HK-2 (cell line): ENCODE measurements at regions not wholly inside any gene's neighbourhood (a gene's known extent, or its start where the extent isn't known, plus 50 kb on each side); places are given as distances from the start of the nearest gene placed in this dataset.

Experiments
- DNase-seq: peaks from one replicate; pipeline ENCODE4 v3.0.0-alpha.2; 2018; ENCODE audit not compliant: unreplicated experiment

- DNase-seq = no peak
These were observed 57.5 kb upstream of the EYA4 start for GRCh38 chr6:133183691-133184090.

GRCh38 chr6:133184798-133185372 lies 56.3 kb upstream of the EYA4 start:
- no peak for DNase-seq

GRCh38 chr6:133185731-133186130 lies 55.4 kb upstream of the EYA4 start:
- no peak for DNase-seq

GRCh38 chr6:133187114-133187513 lies 54.0 kb upstream of the EYA4 start:
- DNase-seq = no peak

GRCh38 chr6:133187657-133188453 lies 53.3 kb upstream of the EYA4 start:
- no peak for DNase-seq

GRCh38 chr6:133190912-133191311 lies 50.2 kb upstream of the EYA4 start:
- no peak for DNase-seq

GRCh38 chr6:133191323-133191722 lies 49.8 kb upstream of the EYA4 start:
- DNase-seq = no peak
